SK-N-DZ (cell line): ENCODE measurements at regions not wholly inside any gene's neighbourhood (a gene's known extent, or its start where the extent isn't known, plus 50 kb on each side); places are given as distances from the start of the nearest gene placed in this dataset.
"Not testable (repeated sequence)": the region's sequence is repeated elsewhere in the genome, so short reads cannot be mapped to it uniquely, and the experiment has no call there.

Experiments used
- DNase-seq: peaks from one replicate; pipeline ENCODE4 v3.0.0-alpha.2; 2015; ENCODE audit warnings: low spot score

- no peak for DNase-seq
Measured at GRCh38 chr2:239561446-239562001, 160.7 kb upstream of the HDAC4 start.

GRCh38 chr2:239559417-239560261 is 158.8 kb upstream of the HDAC4 start:
- DNase-seq = no peak

- DNase-seq = no peak
Measured at GRCh38 chr2:239558661-239559060, 157.8 kb upstream of the HDAC4 start.

GRCh38 chr2:239557516-239557915 is 156.7 kb upstream of the HDAC4 start:
- no peak for DNase-seq

GRCh38 chr2:239555571-239555905 is 154.7 kb upstream of the HDAC4 start:
- DNase-seq = no peak

GRCh38 chr2:239554766-239555570 is 154.1 kb upstream of the HDAC4 start:
- DNase-seq = no peak

- DNase-seq = no peak
Measured at GRCh38 chr2:239553376-239554000, 152.7 kb upstream of the HDAC4 start.

GRCh38 chr2:239552213-239552926 is 151.6 kb upstream of the HDAC4 start:
- DNase-seq = no peak

GRCh38 chr2:239551206-239551605 is 150.4 kb upstream of the HDAC4 start:
- no peak for DNase-seq

- no peak for DNase-seq
Measured at GRCh38 chr2:239550357-239550756, 149.5 kb upstream of the HDAC4 start.

GRCh38 chr2:239549711-239550255 is 149.0 kb upstream of the HDAC4 start:
- no peak for DNase-seq

- no peak for DNase-seq
Measured at GRCh38 chr2:239548965-239549595, 148.3 kb upstream of the HDAC4 start.

- DNase-seq = no peak
Measured at GRCh38 chr2:239548451-239548871, 147.6 kb upstream of the HDAC4 start.

GRCh38 chr2:239547140-239547539 is 146.3 kb upstream of the HDAC4 start:
- DNase-seq = not testable (repeated sequence)

GRCh38 chr2:239546541-239546940 is 145.7 kb upstream of the HDAC4 start:
- no peak for DNase-seq

GRCh38 chr2:239545741-239546392 is 145.0 kb upstream of the HDAC4 start:
- DNase-seq = no peak

GRCh38 chr2:239544918-239545465 is 144.2 kb upstream of the HDAC4 start:
- DNase-seq = no peak

- no peak for DNase-seq
Measured at GRCh38 chr2:239544143-239544917, 143.5 kb upstream of the HDAC4 start.

GRCh38 chr2:239543702-239544101 is 142.9 kb upstream of the HDAC4 start:
- no peak for DNase-seq
